ENCODE measurements at regions not wholly inside any gene's neighbourhood (a gene's known extent, or its start where the extent isn't known, plus 50 kb on each side); places are given as distances from the start of the nearest gene placed in this dataset.
A peak's percentile ranks its signal among the peaks of the same experiment; 100 is the strongest.

- no peaks in the 10 kb centered on the region for H3K9me3 ChIP-seq (ENCODE audit: severe bottlenecking)
- H3K27me3 ChIP-seq (ENCODE audit: insufficient read depth, poor library complexity, severe bottlenecking): no peaks in the 10 kb centered on the region
- H3K27ac ChIP-seq (ENCODE audit: poor library complexity, severe bottlenecking): peak overlapping the region; percentile 24
- ATAC-seq (ENCODE audit: low read depth) (peak; percentile 67), DNase-seq (ENCODE audit: low spot score) (no peak)
- H3K4me3 ChIP-seq (ENCODE audit: severe bottlenecking): no peak overlapping the region
- peaks cover 9% of the 10 kb centered on the region; the same call in 1 of the 2 replicates for H3K36me3 ChIP-seq (ENCODE audit: low read depth)
- H3K4me1 ChIP-seq (ENCODE audit: insufficient read depth, poor library complexity, severe bottlenecking): peaks cover 18% of the 10 kb centered on the region
- no peak for TF ChIP-seq CTCF (IDR thresholded peaks at IDR 0.05; ENCODE audit: poor library complexity, severe bottlenecking)
These were observed 634.9 kb downstream of the METTL15 start for GRCh38 chr11:28743061-28743550.

GRCh38 chr11:28739489-28740280, 631.5 kb downstream of the METTL15 start:
- H3K27ac ChIP-seq (ENCODE audit: poor library complexity, severe bottlenecking): no peak overlapping the region
- TF ChIP-seq CTCF (IDR thresholded peaks at IDR 0.05; ENCODE audit: poor library complexity, severe bottlenecking): no peak
- H3K4me3 ChIP-seq (ENCODE audit: severe bottlenecking): no peak overlapping the region
- no peak for ATAC-seq (ENCODE audit: low read depth)
- no peaks in the 10 kb centered on the region for H3K27me3 ChIP-seq (ENCODE audit: insufficient read depth, poor library complexity, severe bottlenecking)
- DNase-seq (ENCODE audit: low spot score): no peak
- peaks cover 19% of the 10 kb centered on the region for H3K4me1 ChIP-seq (ENCODE audit: insufficient read depth, poor library complexity, severe bottlenecking)
- H3K9me3 ChIP-seq (ENCODE audit: severe bottlenecking): no peaks in the 10 kb centered on the region
- H3K36me3 ChIP-seq (ENCODE audit: low read depth): peaks cover 9% of the 10 kb centered on the region; the same call in 1 of the 2 replicates

- no peak for DNase-seq (ENCODE audit: low spot score)
- peaks cover 9% of the 10 kb centered on the region; the same call in 1 of the 2 replicates for H3K36me3 ChIP-seq (ENCODE audit: low read depth)
- no peaks in the 10 kb centered on the region for H3K9me3 ChIP-seq (ENCODE audit: severe bottlenecking)
- ATAC-seq (ENCODE audit: low read depth): peak; percentile 64
- no peak overlapping the region for H3K4me3 ChIP-seq (ENCODE audit: severe bottlenecking)
- H3K27ac ChIP-seq (ENCODE audit: poor library complexity, severe bottlenecking): peak overlapping the region; percentile 19
- no peak for TF ChIP-seq CTCF (IDR thresholded peaks at IDR 0.05; ENCODE audit: poor library complexity, severe bottlenecking)
- no peaks in the 10 kb centered on the region for H3K27me3 ChIP-seq (ENCODE audit: insufficient read depth, poor library complexity, severe bottlenecking)
- H3K4me1 ChIP-seq (ENCODE audit: insufficient read depth, poor library complexity, severe bottlenecking): peaks cover 19% of the 10 kb centered on the region
These were observed 630.4 kb downstream of the METTL15 start for GRCh38 chr11:28738549-28738948.

GRCh38 chr11:28736256-28736655, 628.1 kb downstream of the METTL15 start:
- no peak overlapping the region for H3K4me3 ChIP-seq (ENCODE audit: severe bottlenecking)
- no peaks in the 10 kb centered on the region for H3K27me3 ChIP-seq (ENCODE audit: insufficient read depth, poor library complexity, severe bottlenecking)
- DNase-seq (ENCODE audit: low spot score) (no peak), ATAC-seq (ENCODE audit: low read depth) (no peak)
- no peak for TF ChIP-seq CTCF (IDR thresholded peaks at IDR 0.05; ENCODE audit: poor library complexity, severe bottlenecking)
- H3K27ac ChIP-seq (ENCODE audit: poor library complexity, severe bottlenecking): no peak overlapping the region
- peaks cover 8% of the 10 kb centered on the region for H3K4me1 ChIP-seq (ENCODE audit: insufficient read depth, poor library complexity, severe bottlenecking)
- no peaks in the 10 kb centered on the region for H3K9me3 ChIP-seq (ENCODE audit: severe bottlenecking)
- H3K36me3 ChIP-seq (ENCODE audit: low read depth): no peaks in the 10 kb centered on the region

GRCh38 chr11:28735511-28735910, 627.3 kb downstream of the METTL15 start:
- H3K27ac ChIP-seq (ENCODE audit: poor library complexity, severe bottlenecking): no peak overlapping the region
- no peak for TF ChIP-seq CTCF (IDR thresholded peaks at IDR 0.05; ENCODE audit: poor library complexity, severe bottlenecking)

More at GRCh38 chr11:28735511-28735910, 627.3 kb downstream of the METTL15 start:
- ATAC-seq (ENCODE audit: low read depth) (no peak), DNase-seq (ENCODE audit: low spot score) (no peak)
- Histone ChIP-seq H3K4me3 (ENCODE audit: severe bottlenecking) (no peak overlapping the region), H3K36me3 (ENCODE audit: low read depth) (no peaks in the 10 kb centered on the region), H3K9me3 (ENCODE audit: severe bottlenecking) (no peaks in the 10 kb centered on the region), H3K27me3 (ENCODE audit: insufficient read depth, poor library complexity, severe bottlenecking) (no peaks in the 10 kb centered on the region), H3K4me1 (ENCODE audit: insufficient read depth, poor library complexity, severe bottlenecking) (peaks cover 15% of the 10 kb centered on the region)

Measured in RWPE2 (cell line).